Spleen (tissue), 11 donors: ENCODE measurements at regions not wholly inside any gene's neighbourhood (a gene's known extent, or its start where the extent isn't known, plus 50 kb on each side); places are given as distances from the start of the nearest gene placed in this dataset.

Source experiments
- DNase-seq: peaks from one replicate; pipeline ENCODE4 v3.0.0-alpha.2; 2020
- H3K27ac ChIP-seq, 8 donors: fragments of 200-600 bp; sonication (generic) in 7 of 8; 1 replicate in 4 of 8; 2 replicates in 4 of 8; pipeline versions ENCODE4 v1.5.0 to v1.8.0; 2016 to 2021; ENCODE audit warnings: inconsistent platforms in 4 of 8, mild to moderate bottlenecking in 4 of 8, moderate library complexity in 1 of 8
- H3K27me3 ChIP-seq, 7 donors: fragments of 200-600 bp; sonication (generic) in 6 of 7; replicated peaks in 1 of 7; 1 replicate in 4 of 7; 2 replicates in 3 of 7; pipeline versions ENCODE4 v1.5.0 to v1.8.0; 2016 to 2021; ENCODE audit warnings: inconsistent platforms in 3 of 7, mild to moderate bottlenecking in 1 of 7
- H3K36me3 ChIP-seq, 6 donors: fragments of 200-600 bp; sonication (generic) in 5 of 6; 1 replicate in 4 of 6; 2 replicates in 2 of 6; pipeline versions ENCODE4 v1.5.0 to v1.8.0; 2016 to 2021; ENCODE audit warnings: inconsistent platforms in 2 of 6
- H3K4me1 ChIP-seq, 6 donors: fragments of 200-600 bp; sonication (generic) in 5 of 6; 1 replicate in 3 of 6; 2 replicates in 3 of 6; pipeline versions ENCODE4 v1.5.0 to v1.8.0; 2016 to 2021; ENCODE audit warnings: inconsistent platforms in 3 of 6
- H3K4me3 ChIP-seq, 8 donors: fragments of 200-600 bp; sonication (generic) in 7 of 8; 1 replicate in 4 of 8; 2 replicates in 4 of 8; pipeline versions ENCODE4 v1.5.0 to v1.8.0; 2016 to 2021; ENCODE audit warnings: inconsistent platforms in 4 of 8, mild to moderate bottlenecking in 4 of 8, moderate library complexity in 2 of 8
- H3K9me3 ChIP-seq, 8 donors: fragments of 200-600 bp; sonication (generic) in 7 of 8; 1 replicate in 4 of 8; 2 replicates in 4 of 8; pipeline versions ENCODE4 v1.5.0 to v1.8.0; 2016 to 2021; ENCODE audit warnings: inconsistent platforms in 4 of 8
- POLR2A ChIP-seq, 3 donors: fragments of 450-650 bp; IDR thresholded peaks; one replicate each; pipeline ENCODE4 v1.5.1; 2017; ENCODE audit warnings: antibody characterized with exemption in 3 of 3, mild to moderate bottlenecking in 1 of 3
- POLR2AphosphoS5 ChIP-seq, 3 donors: sonication (generic); formaldehyde crosslinking; IDR thresholded peaks; one replicate each; pipeline ENCODE4 v1.5.1; 2017; ENCODE audit warnings: antibody characterized with exemption in 3 of 3
- WGBS, 5 donors: extraction: QIAGEN DNeasy Blood & Tissue Kit in 3 of 5; methylation state at CpG; one replicate each; pipeline versions ENCODE4 v1.1.5 to v1.1.7; 2013 to 2018; 5-methylcytosine and 5-hydroxymethylcytosine counted together
- intact Hi-C: fragments of 100-400 bp; cut with DNase I; formaldehyde crosslinking; loops from one replicate; pipeline ENCODE4 v1.15.0; 2023; ENCODE audit warnings: low total_unique reads
- TF ChIP-seq, protein P1 (sequence below), 11 experiments: fragments of 200-600 bp in 7 of 11; fragments of 450-650 bp in 4 of 11; sonication (generic) in 4 of 11; IDR thresholded peaks in 8 of 11; conservative IDR thresholded peaks in 3 of 11; 1 replicate in 7 of 11; 2 replicates in 4 of 11; pipeline versions ENCODE4 v1.4.0 to v1.8.0; 2016 to 2021; ENCODE audit warnings: antibody characterized with exemption in 11 of 11, inconsistent platforms in 4 of 11, mild to moderate bottlenecking in 1 of 11
- donor health status: healthy with polysubstance abuse.
- donor health status: DM: no; HTN: no; CAD: no; lungs with moderate emphysema.
- donor health status: DM: no; HTN: no; CAD: no.
- donor health status: Bipolar disorder and iron deficiency.
- donor health status: healthy.
- donor health status: DM: no; HTN: no; CAD: no.
- donor health status: DM: yes; HTN: yes; CAD: no.

DNA sequence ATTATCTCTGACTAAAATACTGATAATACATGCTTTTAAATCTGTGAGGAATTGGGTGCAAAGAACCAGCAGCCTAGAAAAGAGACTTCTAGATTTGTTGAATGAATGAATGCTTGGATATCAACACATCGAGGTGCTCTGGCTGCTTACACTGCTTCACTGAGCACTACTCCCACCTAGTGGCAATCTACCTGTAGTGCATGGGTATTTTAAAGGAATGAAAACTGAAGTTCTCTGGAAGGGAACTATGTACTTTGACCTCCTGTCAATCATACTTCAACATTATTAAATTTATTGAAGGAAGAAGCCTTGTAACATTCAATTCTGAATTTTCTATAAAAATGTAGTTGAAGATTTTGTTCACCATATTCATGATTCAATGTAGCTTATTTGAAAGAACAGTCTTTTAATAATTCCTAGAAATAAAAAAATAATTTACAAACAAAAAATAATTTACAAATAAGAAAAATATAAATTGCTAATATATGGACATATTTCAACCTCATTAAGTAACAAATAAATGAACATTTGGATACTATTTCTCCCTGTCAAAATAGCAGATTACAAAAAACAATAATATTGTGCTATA, 111.2 kb upstream of the MMS22L start:
- no peak overlapping the region for H3K27ac ChIP-seq
- WGBS, 5 donors: 0 to 3% (median 0%) methylated on average over 1 of the region's 1 CpG
- no peaks in the 10 kb centered on the region for H3K27me3 ChIP-seq
- DNase-seq: no peak
- H3K36me3 ChIP-seq: no peaks in the 10 kb centered on the region
- TF ChIP-seq POLR2AphosphoS5 (IDR thresholded peaks at IDR 0.05): no peak
- TF ChIP-seq POLR2A (IDR thresholded peaks at IDR 0.05): no peak
- TF ChIP-seq, protein P1, sequence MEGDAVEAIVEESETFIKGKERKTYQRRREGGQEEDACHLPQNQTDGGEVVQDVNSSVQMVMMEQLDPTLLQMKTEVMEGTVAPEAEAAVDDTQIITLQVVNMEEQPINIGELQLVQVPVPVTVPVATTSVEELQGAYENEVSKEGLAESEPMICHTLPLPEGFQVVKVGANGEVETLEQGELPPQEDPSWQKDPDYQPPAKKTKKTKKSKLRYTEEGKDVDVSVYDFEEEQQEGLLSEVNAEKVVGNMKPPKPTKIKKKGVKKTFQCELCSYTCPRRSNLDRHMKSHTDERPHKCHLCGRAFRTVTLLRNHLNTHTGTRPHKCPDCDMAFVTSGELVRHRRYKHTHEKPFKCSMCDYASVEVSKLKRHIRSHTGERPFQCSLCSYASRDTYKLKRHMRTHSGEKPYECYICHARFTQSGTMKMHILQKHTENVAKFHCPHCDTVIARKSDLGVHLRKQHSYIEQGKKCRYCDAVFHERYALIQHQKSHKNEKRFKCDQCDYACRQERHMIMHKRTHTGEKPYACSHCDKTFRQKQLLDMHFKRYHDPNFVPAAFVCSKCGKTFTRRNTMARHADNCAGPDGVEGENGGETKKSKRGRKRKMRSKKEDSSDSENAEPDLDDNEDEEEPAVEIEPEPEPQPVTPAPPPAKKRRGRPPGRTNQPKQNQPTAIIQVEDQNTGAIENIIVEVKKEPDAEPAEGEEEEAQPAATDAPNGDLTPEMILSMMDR (IDR thresholded peaks at IDR 0.05 in 8 of 11, conservative IDR thresholded peaks at IDR 0.05 in 3 of 11): peak; percentile 59 to 89 (median 79)
- no peaks in the 10 kb centered on the region for H3K4me1 ChIP-seq
- no peaks in the 10 kb centered on the region for H3K9me3 ChIP-seq
- intact Hi-C loops: loop anchor here (10.0 kb wide), 1 partner anchor 209 kb away; no protein-coding TSS in a partner anchor
- H3K4me3 ChIP-seq: no peak overlapping the region

DNA sequence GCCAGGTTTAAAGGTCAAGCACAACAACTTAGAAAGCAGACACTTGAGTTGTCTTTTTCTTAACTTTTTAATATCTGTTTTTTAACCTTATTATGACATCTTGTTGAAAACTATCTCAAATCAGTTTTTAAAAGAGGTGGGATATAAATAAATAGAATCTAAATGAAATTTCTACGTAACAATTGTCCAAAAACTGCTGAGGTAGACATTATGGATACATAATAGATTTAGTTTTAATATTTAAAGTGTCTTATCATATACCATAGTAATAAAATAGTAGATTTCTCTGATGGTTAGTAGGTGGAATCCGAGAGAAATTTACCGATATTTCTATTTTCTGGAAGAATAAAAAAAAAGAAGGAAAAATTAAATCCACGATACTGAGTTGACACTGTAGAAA, 113.9 kb upstream of the MMS22L start:
- WGBS, 5 donors: 91 to 96% (median 94%) methylated on average over 4 of the region's 4 CpGs
- no peak overlapping the region for H3K27ac ChIP-seq
- H3K9me3 ChIP-seq: no peaks in the 10 kb centered on the region
- no peak overlapping the region for H3K4me3 ChIP-seq
- DNase-seq: no peak
- intact Hi-C loops: loop anchor here (5.0 to 10.0 kb wide), 2 partner anchors 212 to 330 kb away; no protein-coding TSS in a partner anchor
- no peaks in the 10 kb centered on the region for H3K4me1 ChIP-seq
- no peaks in the 10 kb centered on the region for H3K36me3 ChIP-seq
- TF ChIP-seq POLR2AphosphoS5 (IDR thresholded peaks at IDR 0.05) (no peak), POLR2A (IDR thresholded peaks at IDR 0.05) (no peak)
- TF ChIP-seq, protein P1 (IDR thresholded peaks at IDR 0.05 in 8 of 11, conservative IDR thresholded peaks at IDR 0.05 in 3 of 11): no peak
- H3K27me3 ChIP-seq: no peaks in the 10 kb centered on the region

DNA sequence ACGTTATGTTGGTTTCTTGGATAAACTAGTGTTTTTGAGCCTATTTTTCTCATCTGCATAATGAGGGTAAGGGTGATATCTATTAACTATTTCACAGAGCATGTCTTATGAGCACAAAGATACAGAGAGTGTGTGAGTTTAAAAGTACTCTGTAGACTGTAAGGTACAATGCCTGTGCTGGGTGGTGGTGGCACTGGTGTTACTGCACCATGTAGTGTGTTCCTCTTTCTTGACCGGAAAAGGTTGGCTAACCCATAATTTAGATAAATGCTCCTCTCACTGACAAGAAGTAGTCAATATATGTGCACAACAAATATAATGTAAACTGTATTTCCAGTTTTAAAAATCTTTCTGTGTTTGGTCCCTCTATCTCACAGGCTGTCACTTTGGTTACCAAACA, 116.2 kb upstream of the MMS22L start:
- Histone ChIP-seq H3K27me3 (no peaks in the 10 kb centered on the region), H3K4me3 (no peak overlapping the region), H3K27ac (no peak overlapping the region), H3K4me1 (no peaks in the 10 kb centered on the region), H3K36me3 (no peaks in the 10 kb centered on the region), H3K9me3 (peaks cover 0 to 6% (median 2%) of the 10 kb centered on the region in 8 donors)
- TF ChIP-seq, protein P1 (IDR thresholded peaks at IDR 0.05 in 8 of 11, conservative IDR thresholded peaks at IDR 0.05 in 3 of 11): no peak
- no peak for TF ChIP-seq POLR2AphosphoS5 (IDR thresholded peaks at IDR 0.05)
- TF ChIP-seq POLR2A (IDR thresholded peaks at IDR 0.05): no peak
- DNase-seq: no peak
- 76 to 90% (median 80%) methylated on average over 2 of the region's 2 CpGs for WGBS, 5 donors
- intact Hi-C loops: loop anchor here (5.0 to 10.0 kb wide), 2 partner anchors 214 to 332 kb away; no protein-coding TSS in a partner anchor

DNA sequence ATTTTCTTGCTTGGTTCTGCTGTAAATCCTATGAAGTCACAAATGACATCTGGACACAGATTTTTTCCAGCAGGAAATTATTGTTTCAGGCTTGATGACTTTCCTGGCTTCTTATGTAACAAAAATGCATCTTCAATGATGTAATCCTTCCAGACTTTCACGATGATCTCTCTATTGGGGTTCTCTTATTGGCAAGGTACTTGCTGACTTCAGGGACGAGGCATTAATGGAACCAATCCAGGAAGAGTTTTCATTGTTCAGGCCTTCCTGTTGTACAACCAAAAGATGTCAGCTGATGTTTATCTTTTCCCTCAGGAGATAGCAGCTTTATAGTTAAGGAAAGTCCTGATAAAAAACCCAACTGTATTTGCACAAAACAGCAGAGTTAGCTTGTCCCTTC, 118.5 kb upstream of the MMS22L start:
- intact Hi-C loops: no loop called here
- Histone ChIP-seq H3K27me3 (no peaks in the 10 kb centered on the region), H3K9me3 (peaks cover 0 to 6% (median 2%) of the 10 kb centered on the region in 8 donors), H3K4me1 (no peaks in the 10 kb centered on the region), H3K36me3 (no peaks in the 10 kb centered on the region), H3K4me3 (no peak overlapping the region), H3K27ac (peak overlapping the region in 4 of 8 donors; percentile 4 to 32 (median 17))
- 14 to 30% (median 20%) methylated on average over 2 of the region's 2 CpGs for WGBS, 5 donors
- DNase-seq: no peak
- TF ChIP-seq POLR2A (IDR thresholded peaks at IDR 0.05) (no peak), POLR2AphosphoS5 (IDR thresholded peaks at IDR 0.05) (no peak)
- TF ChIP-seq, protein P1 (IDR thresholded peaks at IDR 0.05 in 8 of 11, conservative IDR thresholded peaks at IDR 0.05 in 3 of 11): no peak
